Loucy (cell line): ENCODE measurements at regions not wholly inside any gene's neighbourhood (a gene's known extent, or its start where the extent isn't known, plus 50 kb on each side); places are given as distances from the start of the nearest gene placed in this dataset.

Source experiments
- EZH2phosphoT487 ChIP-seq: fragments of 200-600 bp; IDR thresholded peaks from 2 replicates; pipeline ENCODE4 v1.6.1; 2018; ENCODE audit warnings: antibody characterized with exemption, mild to moderate bottlenecking, moderate library complexity, borderline replicate concordance
- TF ChIP-seq, protein P1 (sequence below): fragments of 200-600 bp; sonication (generic); conservative IDR thresholded peaks from 2 replicates; pipeline ENCODE4 v1.5.1; 2014; ENCODE audit warnings: mild to moderate bottlenecking, antibody characterized with exemption, low read length

DNA sequence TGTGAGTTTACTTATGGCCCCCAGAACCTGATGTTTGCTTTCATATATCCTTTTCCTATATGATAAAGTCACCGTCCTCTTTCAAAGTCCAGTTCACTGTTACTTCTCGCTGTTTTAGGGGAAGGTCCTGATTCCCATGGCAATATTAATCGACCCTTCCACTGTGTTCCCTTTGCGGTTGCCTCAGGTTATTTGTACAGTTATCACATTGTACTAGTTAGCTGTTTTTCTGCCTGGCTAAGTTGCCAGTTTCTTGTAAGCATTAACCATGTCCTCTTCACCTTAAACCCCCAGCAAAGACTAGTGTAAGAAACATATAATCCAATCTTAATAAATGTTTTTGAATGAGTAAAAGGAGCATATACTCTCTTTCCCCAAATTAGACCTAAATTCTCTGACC lies 115.0 kb upstream of the PPFIA2 start:
- no peak for TF ChIP-seq EZH2phosphoT487
- TF ChIP-seq, protein P1, sequence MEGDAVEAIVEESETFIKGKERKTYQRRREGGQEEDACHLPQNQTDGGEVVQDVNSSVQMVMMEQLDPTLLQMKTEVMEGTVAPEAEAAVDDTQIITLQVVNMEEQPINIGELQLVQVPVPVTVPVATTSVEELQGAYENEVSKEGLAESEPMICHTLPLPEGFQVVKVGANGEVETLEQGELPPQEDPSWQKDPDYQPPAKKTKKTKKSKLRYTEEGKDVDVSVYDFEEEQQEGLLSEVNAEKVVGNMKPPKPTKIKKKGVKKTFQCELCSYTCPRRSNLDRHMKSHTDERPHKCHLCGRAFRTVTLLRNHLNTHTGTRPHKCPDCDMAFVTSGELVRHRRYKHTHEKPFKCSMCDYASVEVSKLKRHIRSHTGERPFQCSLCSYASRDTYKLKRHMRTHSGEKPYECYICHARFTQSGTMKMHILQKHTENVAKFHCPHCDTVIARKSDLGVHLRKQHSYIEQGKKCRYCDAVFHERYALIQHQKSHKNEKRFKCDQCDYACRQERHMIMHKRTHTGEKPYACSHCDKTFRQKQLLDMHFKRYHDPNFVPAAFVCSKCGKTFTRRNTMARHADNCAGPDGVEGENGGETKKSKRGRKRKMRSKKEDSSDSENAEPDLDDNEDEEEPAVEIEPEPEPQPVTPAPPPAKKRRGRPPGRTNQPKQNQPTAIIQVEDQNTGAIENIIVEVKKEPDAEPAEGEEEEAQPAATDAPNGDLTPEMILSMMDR, result no peak
